SK-N-SH (cell line): ENCODE measurements at regions not wholly inside any gene's neighbourhood (a gene's known extent, or its start where the extent isn't known, plus 50 kb on each side); places are given as distances from the start of the nearest gene placed in this dataset.

Experiments
- USF2 ChIP-seq: fragments of 150-350 bp; IDR thresholded peaks from 2 replicates; pipeline ENCODE4 v1.6.1; 2017; ENCODE audit warnings: antibody characterized with exemption, low read length, low read depth, borderline replicate concordance
- TF ChIP-seq, protein P1 (sequence below): fragments of 200-600 bp; sonication (generic); IDR thresholded peaks from 2 replicates; pipeline ENCODE4 v1.6.1; 2017; ENCODE audit warnings: antibody characterized with exemption, mild to moderate bottlenecking, moderate library complexity

GRCh38 chr5:133854554-133854953 lies 113.9 kb downstream of the C5orf15 start:
- TF ChIP-seq, protein P1, sequence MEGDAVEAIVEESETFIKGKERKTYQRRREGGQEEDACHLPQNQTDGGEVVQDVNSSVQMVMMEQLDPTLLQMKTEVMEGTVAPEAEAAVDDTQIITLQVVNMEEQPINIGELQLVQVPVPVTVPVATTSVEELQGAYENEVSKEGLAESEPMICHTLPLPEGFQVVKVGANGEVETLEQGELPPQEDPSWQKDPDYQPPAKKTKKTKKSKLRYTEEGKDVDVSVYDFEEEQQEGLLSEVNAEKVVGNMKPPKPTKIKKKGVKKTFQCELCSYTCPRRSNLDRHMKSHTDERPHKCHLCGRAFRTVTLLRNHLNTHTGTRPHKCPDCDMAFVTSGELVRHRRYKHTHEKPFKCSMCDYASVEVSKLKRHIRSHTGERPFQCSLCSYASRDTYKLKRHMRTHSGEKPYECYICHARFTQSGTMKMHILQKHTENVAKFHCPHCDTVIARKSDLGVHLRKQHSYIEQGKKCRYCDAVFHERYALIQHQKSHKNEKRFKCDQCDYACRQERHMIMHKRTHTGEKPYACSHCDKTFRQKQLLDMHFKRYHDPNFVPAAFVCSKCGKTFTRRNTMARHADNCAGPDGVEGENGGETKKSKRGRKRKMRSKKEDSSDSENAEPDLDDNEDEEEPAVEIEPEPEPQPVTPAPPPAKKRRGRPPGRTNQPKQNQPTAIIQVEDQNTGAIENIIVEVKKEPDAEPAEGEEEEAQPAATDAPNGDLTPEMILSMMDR = no peak
- TF ChIP-seq USF2 = no peak
